ENCODE measurements at regions not wholly inside any gene's neighbourhood (a gene's known extent, or its start where the extent isn't known, plus 50 kb on each side); places are given as distances from the start of the nearest gene placed in this dataset.

- Histone ChIP-seq H3K27ac (no peak overlapping the region), H3K9me3 (peaks cover 0 to 5% (median 2%) of the 10 kb centered on the region in 4 donors), H3K4me1 (no peaks in the 10 kb centered on the region), H3K27me3 (no peaks in the 10 kb centered on the region), H3K4me3 (no peak overlapping the region), H3K36me3 (no peaks in the 10 kb centered on the region)
- DNase-seq, result no peak
- intact Hi-C loops (cut with DNase I; ENCODE audit: low total_unique reads), result no loop called here
- TF ChIP-seq EP300 (IDR thresholded peaks at IDR 0.05) (no peak), POLR2AphosphoS5 (IDR thresholded peaks at IDR 0.05) (no peak), CTCF (IDR thresholded peaks at IDR 0.05) (no peak), POLR2A (IDR thresholded peaks at IDR 0.05) (no peak)
Measured at GRCh38 chr4:67091673-67092072, 453.6 kb downstream of the CENPC start.

GRCh38 chr4:67087897-67088296, 457.4 kb downstream of the CENPC start:
- Histone ChIP-seq H3K4me1 (no peaks in the 10 kb centered on the region), H3K4me3 (no peak overlapping the region), H3K9me3 (no peaks in the 10 kb centered on the region), H3K36me3 (no peaks in the 10 kb centered on the region), H3K27me3 (no peaks in the 10 kb centered on the region), H3K27ac (no peak overlapping the region)
- TF ChIP-seq POLR2AphosphoS5 (IDR thresholded peaks at IDR 0.05), result no peak
- no peak for TF ChIP-seq EP300 (IDR thresholded peaks at IDR 0.05)
- peak in 3 of 7 experiments; percentile 34 to 40 (median 35) for TF ChIP-seq CTCF (IDR thresholded peaks at IDR 0.05)
- no peak for TF ChIP-seq POLR2A (IDR thresholded peaks at IDR 0.05)
- DNase-seq, result peak; percentile 41
- intact Hi-C loops (cut with DNase I; ENCODE audit: low total_unique reads), result no loop called here
- 36 to 75% (median 67%) methylated on average over 2 of the region's 2 CpGs for WGBS, 5 donors

- H3K27ac ChIP-seq, result no peak overlapping the region
- no peak for TF ChIP-seq POLR2AphosphoS5 (IDR thresholded peaks at IDR 0.05)
- no peak for TF ChIP-seq POLR2A (IDR thresholded peaks at IDR 0.05)
- TF ChIP-seq CTCF (IDR thresholded peaks at IDR 0.05), result no peak
- no peak for TF ChIP-seq EP300 (IDR thresholded peaks at IDR 0.05)
- whole genome bisulfite sequencing, 5 donors, result 69 to 82% (median 75%) methylated on average over 2 of the region's 2 CpGs
- H3K36me3 ChIP-seq, result no peaks in the 10 kb centered on the region
- no peak overlapping the region for H3K4me3 ChIP-seq
- intact Hi-C loops (cut with DNase I; ENCODE audit: low total_unique reads), result no loop called here
- no peaks in the 10 kb centered on the region for H3K9me3 ChIP-seq
- no peaks in the 10 kb centered on the region for H3K4me1 ChIP-seq
- H3K27me3 ChIP-seq, result no peaks in the 10 kb centered on the region
- DNase-seq, result no peak
Measured at GRCh38 chr4:67084783-67085182, 460.5 kb downstream of the CENPC start.

GRCh38 chr4:67083496-67083895, 461.8 kb downstream of the CENPC start:
- WGBS, 5 donors, result 72 to 76% (median 74%) methylated on average over 5 of the region's 5 CpGs
- DNase-seq, result no peak
- TF ChIP-seq CTCF (IDR thresholded peaks at IDR 0.05) (no peak), POLR2A (IDR thresholded peaks at IDR 0.05) (no peak), EP300 (IDR thresholded peaks at IDR 0.05) (no peak), POLR2AphosphoS5 (IDR thresholded peaks at IDR 0.05) (no peak)
- intact Hi-C loops (cut with DNase I; ENCODE audit: low total_unique reads), result no loop called here
- no peaks in the 10 kb centered on the region for H3K4me1 ChIP-seq
- no peaks in the 10 kb centered on the region for H3K36me3 ChIP-seq
- no peaks in the 10 kb centered on the region for H3K9me3 ChIP-seq
- H3K4me3 ChIP-seq, result no peak overlapping the region
- H3K27me3 ChIP-seq, result no peaks in the 10 kb centered on the region
- H3K27ac ChIP-seq, result no peak overlapping the region
